HG03060 (cell line): ENCODE measurements at regions not wholly inside any gene's neighbourhood (a gene's known extent, or its start where the extent isn't known, plus 50 kb on each side); places are given as distances from the start of the nearest gene placed in this dataset.
A peak's percentile ranks its signal among the peaks of the same experiment; 100 is the strongest.
"Not testable (repeated sequence)": the region's sequence is repeated elsewhere in the genome, so short reads cannot be mapped to it uniquely, and the experiment has no call there.

Source experiments
- ATAC-seq: cut with Tn5 transposase; IDR thresholded peaks from one replicate; pipeline ENCODE4 v1.9.1; 2021; ENCODE audit warnings: low read depth, moderate number of reproducible peaks; ENCODE audit not compliant: unreplicated experiment

GRCh38 chr3:178967177-178967532 lies 104.5 kb downstream of the ZMAT3 start:
- no peak for ATAC-seq

DNA sequence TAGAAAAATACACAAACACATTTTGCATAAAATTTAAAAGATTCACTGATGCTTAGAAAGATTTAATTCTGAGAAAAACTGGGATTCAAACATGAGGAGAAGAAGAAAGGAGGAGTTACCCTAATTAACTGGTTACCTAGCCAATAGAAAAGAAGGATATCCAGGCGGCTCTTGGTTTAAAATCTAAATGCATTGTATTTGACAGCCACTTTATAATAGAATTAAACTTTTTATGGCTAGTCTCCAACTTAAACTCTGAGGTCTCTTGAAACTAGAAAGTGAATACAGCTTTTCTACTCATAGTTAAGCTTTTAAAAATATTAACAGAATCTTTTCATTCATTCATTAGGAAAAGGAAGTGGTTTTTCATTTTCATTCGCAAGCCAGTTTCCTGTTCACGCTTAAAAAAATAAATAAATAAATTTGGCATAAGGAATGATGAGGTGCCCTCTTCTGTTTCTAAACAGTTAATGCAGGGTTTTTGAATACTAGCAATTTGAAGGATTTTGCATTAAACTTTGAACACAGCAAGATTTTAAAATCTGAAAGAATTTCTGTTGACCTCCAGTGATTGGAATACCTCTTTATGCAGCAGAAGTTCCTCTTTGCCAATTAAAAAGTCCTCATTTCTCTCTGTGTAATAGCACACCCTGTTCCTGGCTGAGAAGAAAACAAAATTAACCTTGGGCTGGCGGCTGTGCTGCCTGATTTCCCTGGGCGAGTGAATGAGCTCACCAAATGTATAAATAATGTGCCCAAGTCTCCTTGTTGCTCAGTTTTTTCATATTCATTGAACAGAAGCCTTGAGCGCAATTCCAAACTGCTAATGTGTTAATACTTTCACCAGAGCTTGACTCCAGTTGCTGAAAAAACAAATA lies 105.1 kb downstream of the ZMAT3 start:
- no peak for ATAC-seq

GRCh38 chr3:178964551-178964950 lies 107.1 kb downstream of the ZMAT3 start:
- ATAC-seq = no peak

DNA sequence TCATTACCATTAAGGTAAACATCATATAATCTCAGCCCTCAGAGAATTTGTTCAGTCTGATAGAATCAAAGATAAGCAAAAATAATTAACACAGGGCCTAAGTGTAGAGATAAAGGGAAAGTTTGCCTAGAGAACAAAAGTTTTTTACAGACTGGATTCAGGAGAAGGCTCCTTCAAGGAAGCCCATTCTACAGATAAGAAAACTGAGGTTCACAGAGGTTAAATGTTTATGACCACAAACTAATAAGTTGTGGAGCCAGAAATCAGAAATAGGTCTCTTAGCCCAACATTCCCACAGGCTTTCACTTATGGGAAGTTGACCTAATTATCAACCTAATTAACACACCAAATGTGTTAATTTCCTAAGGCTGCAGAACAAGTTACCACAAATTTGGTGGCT lies 110.7 kb downstream of the ZMAT3 start:
- no peak for ATAC-seq

- no peak for ATAC-seq
These were observed 111.4 kb downstream of the ZMAT3 start for GRCh38 chr3:178960181-178960580.

GRCh38 chr3:178950676-178951075 lies 120.9 kb downstream of the ZMAT3 start:
- no peak for ATAC-seq

DNA sequence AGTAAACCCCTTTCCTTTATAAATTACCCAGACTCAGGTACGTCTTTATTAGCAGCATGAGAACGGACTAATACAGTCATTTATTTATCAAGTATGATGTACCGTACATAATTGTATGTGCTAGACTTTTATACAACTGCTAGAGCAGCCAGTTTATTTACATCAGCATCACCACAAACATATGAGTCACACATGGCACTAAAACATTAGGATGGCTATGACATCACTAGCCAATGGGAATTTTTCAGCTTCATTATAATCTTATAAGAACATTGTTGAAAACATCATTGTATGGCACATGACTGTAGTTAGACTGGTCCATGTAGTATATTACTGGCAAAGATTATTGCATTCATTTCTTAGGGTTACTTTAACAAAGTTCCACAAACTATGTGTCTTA lies 121.7 kb downstream of the ZMAT3 start:
- no peak for ATAC-seq

GRCh38 chr3:178948546-178948945 lies 123.1 kb downstream of the ZMAT3 start:
- ATAC-seq = no peak

- ATAC-seq = no peak
These were observed 123.9 kb downstream of the ZMAT3 start for GRCh38 chr3:178947738-178948137.

GRCh38 chr3:178942261-178942660 lies 129.3 kb downstream of the ZMAT3 start:
- not testable (repeated sequence) for ATAC-seq

DNA sequence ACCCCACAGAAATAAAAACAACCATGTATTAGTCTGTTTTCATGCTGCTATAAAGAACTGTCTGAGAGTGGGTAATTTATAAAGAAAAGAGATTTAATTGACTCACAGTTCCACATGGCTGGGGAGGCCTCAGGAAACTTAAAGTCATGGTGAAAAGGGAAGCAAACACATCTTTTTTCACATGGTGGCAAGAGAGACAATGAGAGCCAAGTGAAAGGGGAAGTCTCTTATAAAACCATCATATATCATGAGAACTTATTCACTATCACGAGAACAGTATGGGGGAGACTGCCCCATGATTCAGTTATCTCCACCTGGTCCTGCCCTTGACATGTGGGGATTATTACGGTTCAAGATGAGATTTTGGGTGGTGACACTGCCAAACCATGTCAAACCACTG lies 141.5 kb downstream of the ZMAT3 start:
- no peak for ATAC-seq

DNA sequence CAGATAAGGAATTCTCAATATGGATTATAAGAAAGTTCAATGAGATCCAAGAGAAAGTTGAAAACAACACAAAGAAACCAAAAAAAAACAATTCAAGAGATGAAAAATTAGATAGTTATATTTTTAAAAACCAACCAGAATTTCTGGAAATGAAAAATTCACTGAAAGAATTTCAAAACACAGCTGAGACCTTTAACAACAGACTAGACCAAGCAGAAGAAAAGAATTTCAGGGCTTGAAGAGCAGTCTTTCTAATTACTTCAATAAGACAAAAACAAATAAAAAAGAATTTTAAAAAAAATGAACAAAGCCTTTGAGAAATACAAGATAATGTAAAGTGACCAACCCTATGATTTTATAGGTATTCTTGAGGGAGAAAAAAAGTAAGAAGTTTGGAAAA lies 155.4 kb downstream of the ZMAT3 start:
- ATAC-seq = no peak

DNA sequence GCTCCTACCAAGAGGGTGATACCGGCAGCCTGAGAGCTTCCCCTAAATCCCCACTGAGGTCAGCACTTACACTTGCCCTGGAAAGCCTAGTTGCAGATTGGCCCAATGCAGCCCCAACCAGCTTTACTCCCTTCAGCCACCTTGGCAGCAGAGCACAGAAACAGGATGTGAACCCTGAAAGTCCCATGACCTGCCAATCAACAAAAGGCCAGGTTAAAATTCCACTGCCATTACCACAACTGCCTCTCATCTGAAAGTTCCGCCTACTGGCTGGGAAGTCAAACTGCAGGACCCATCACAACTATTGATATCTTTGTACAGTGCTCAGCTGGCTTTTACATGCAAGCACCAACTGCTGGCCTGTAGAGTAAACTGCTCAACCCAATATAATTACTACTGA lies 156.2 kb downstream of the ZMAT3 start:
- ATAC-seq = peak; percentile 44

- no peak for ATAC-seq
These were observed 164.5 kb downstream of the ZMAT3 start for GRCh38 chr3:178907081-178907480.

- no peak for ATAC-seq
These were observed 170.4 kb downstream of the ZMAT3 start for GRCh38 chr3:178901204-178901603.

- ATAC-seq = no peak
These were observed 171.5 kb downstream of the ZMAT3 start for GRCh38 chr3:178900029-178900646.

GRCh38 chr3:178895178-178895789 lies 176.3 kb downstream of the ZMAT3 start:
- no peak for ATAC-seq
